ENCODE measurements at regions not wholly inside any gene's neighbourhood (a gene's known extent, or its start where the extent isn't known, plus 50 kb on each side); places are given as distances from the start of the nearest gene placed in this dataset.
"Not testable (repeated sequence)": the region's sequence is repeated elsewhere in the genome, so short reads cannot be mapped to it uniquely, and the experiment has no call there.

DNA sequence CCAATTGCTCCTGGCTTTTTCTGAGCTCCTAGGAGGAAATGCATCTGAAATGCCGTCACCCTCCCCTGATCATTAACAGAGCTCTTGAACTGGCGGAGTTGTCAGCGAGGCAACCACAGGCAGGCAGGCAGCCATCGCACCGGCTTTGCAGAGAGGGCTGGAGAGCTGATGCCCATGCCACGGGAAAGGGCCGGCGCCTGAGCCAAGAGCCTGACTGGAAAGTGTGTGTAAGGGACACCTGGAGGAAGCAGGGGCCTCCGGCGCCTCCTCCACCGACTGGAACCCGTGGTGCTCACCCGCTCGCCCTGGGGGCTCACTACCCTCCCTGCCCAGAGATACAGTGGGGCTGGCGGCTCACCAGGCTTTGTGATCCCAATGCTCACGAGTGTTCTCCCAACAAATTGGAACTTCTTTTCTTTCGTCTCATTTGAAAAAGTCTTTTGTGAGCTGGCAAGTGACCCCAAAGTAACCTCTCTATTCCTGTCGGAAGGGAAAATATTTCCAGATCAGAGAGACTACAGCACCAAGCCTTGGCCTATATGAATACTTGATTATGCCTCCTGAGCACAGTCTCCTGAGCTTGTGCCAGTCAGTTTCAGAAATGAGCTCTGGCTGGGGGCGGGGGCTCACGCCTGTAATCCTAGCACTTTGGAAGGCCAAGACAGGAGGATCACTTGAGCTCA, 97.7 kb upstream of the SLC25A33 start:
- DNase-seq (ENCODE audit: low read depth in 2 of 2): peak; percentile 27 to 90

- DNase-seq (ENCODE audit: low read depth in 2 of 2): no peak
These were observed 96.9 kb upstream of the SLC25A33 start for GRCh38 chr1:9442278-9442846.

GRCh38 chr1:9442986-9443385, 96.3 kb upstream of the SLC25A33 start:
- no peak for DNase-seq (ENCODE audit: low read depth in 2 of 2)

DNA sequence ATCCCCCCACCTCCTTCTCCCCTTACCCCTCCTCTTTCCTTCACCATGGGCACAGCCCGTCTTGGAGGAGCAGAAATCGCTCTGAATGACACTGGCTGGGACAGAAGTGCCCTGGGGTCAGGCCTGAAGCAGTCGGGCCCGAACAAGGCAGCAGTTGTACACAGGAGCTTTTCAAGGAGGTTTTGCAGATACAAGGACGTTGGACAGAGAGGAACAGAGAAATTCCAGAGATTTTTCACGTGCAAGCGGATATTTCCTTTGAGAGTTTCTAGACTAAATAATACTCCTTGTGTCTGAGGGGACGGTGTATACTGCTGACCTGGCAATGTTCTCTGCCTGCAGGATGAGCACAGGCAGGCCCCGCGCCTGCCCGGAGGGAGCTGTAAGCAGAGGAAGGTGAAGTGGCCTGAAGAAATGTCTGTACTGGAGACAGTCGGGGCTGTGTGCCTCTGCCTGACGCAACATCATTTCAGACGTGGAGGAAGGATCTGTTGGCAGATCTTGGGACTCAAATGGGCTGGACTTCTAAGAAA, 95.3 kb upstream of the SLC25A33 start:
- no peak for DNase-seq (ENCODE audit: low read depth in 2 of 2)

- no peak for DNase-seq (ENCODE audit: low read depth in 2 of 2)
These were observed 94.7 kb upstream of the SLC25A33 start for GRCh38 chr1:9444532-9444931.

DNA sequence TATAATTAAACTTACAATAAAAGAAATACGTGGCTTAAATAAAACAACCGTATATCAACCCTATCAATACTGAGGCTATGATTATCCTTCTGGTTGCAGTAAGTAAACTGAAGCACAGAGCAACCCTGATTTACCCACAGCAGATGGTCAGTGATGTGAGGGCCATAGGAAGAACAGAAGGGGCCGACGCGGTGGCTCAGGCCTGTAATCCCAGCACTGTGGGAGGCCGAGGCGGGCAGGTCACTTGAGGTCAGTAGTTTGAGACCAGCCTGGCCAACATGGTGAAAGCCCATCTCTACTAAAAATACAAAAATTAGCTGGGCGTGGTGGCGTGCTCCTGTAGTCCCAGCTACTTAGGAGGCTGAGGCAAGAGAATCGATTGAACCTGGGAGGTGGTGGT, 94.2 kb upstream of the SLC25A33 start:
- not testable (repeated sequence) for DNase-seq (ENCODE audit: low read depth in 2 of 2)

DNA sequence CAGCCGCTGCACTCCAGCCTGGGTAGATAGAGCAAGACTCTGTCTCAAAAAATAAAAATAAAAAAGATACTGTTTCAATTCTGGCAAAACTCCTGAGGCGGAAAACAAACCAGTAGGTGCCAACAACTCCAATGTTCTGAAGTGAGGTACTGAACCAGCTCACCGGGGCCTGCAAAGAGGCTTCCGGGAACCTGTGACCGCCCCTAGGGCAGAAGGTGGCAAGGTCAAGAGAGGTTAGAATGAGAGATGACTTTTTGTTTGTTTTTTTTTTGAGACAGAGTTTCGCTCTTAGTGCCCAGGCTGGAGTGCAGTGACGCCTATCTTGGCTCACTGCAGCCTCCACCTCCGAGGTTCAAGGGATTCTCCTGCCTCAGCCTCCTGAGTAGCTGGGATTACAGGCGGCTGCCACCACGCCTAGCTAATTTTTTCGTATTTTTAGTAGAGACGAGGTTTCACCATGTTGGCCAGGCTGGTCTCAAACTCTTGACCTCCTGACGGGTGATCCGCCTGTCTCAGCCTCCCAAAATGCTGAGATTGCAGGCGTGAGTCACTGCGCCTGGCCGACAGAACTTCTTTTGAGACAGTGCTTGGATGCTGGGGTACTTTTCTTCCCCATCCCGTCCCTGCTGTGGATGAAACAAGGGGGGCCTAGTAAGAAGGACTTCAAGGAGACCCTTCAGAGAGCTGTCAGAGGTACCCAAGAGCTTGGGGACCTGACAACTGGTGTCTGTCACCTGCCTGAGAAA, 91.9 kb upstream of the SLC25A33 start:
- no peak for DNase-seq (ENCODE audit: low read depth in 2 of 2)

GRCh38 chr1:9448132-9449109, 90.8 kb upstream of the SLC25A33 start:
- DNase-seq (ENCODE audit: low read depth in 2 of 2): no peak

DNA sequence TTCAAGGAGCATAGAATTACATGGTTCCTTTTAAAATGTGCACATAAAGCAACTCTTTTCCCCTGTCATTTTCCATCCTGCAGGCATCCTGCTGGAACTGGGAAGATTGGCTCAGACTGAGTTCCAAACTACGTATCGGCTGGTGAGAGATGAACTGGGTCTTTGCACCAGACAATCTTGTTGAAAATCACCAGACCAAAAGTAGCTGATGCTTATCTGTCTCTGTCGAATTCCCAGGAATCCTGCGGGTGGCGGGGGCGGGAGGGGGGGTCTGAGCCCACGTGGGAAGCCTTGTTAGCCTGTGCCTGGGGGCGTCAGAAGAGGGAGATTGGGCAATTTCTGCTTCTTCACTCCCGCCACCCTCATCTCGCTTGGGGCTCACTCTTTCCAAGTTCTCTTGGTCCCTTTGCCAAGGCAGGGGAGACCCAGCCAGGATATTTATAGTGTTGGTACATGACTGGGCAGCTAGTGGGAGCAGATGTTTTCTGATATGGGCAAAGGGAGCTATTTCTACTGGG, 90.1 kb upstream of the SLC25A33 start:
- no peak for DNase-seq (ENCODE audit: low read depth in 2 of 2)

DNA sequence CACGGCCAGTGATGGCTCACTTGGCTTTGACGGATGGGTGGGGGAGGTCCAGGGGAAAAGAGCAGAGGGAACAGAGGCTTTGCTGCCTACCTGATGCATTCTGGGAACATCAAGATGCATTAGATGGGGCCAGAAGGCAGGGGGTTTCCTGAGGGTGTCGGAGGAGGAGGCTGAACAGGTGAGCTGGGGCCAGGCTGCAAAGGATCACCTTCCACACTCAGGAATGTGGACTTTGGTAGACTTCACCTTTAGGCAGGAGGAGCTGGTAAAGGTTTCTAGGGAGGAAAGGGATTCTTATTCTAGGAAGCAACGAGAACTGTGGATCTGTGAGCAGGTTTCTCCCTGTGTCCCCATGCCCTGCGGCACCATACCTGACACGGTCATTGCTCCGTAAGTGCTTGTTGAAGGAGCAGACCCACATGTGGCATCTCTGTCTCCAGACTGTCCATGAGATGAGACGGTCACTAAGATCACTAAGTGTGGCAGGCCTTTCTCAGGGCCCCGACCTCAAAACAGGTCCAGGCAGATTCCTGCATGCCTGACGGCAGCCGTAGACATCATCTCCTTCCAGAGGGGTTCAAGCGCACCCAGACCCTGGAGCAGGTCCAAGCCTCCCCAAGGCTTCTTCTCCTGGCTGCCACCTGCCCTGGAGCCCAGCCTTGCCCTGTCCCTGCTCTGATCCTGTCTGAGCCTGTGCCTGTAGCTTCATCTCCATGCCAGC, 89.1 kb upstream of the SLC25A33 start:
- DNase-seq (ENCODE audit: low read depth in 2 of 2): no peak

GRCh38 chr1:9451081-9451480, 88.2 kb upstream of the SLC25A33 start:
- DNase-seq (ENCODE audit: low read depth in 2 of 2): no peak

DNA sequence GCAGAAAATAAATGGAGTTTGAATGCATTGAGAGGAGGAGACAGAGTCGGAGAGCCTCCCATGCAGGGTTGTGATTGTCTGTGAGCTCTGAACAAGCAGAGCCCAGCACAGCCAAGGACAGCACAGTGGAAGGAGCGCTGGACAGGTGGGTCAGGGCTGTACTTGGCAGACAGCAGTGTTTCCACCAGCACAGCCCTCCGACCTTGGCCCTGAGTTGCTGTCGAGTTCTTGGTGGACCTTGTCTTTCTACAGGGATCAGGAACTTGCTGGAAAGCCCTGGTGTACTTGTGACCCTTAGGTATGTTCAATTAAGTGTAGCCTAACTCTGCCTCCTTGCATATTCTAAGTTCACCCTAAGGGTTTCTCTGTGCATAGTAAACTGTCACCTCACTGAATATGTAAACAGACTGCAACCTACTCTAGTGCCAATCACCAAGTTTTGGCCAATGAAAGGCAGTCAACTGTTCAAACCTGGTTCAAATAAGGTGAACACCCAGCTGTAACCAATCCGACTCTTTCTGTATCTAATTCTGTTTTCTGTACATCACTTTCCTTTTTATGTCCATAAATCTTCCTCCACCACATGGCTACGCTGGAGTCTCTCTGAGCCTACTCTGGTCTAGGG, 86.6 kb upstream of the SLC25A33 start:
- no peak for DNase-seq (ENCODE audit: low read depth in 2 of 2)

- no peak for DNase-seq (ENCODE audit: low read depth in 2 of 2)
These were observed 85.9 kb upstream of the SLC25A33 start for GRCh38 chr1:9453375-9453774.

- no peak for DNase-seq (ENCODE audit: low read depth in 2 of 2)
These were observed 85.4 kb upstream of the SLC25A33 start for GRCh38 chr1:9453779-9454418.

DNA sequence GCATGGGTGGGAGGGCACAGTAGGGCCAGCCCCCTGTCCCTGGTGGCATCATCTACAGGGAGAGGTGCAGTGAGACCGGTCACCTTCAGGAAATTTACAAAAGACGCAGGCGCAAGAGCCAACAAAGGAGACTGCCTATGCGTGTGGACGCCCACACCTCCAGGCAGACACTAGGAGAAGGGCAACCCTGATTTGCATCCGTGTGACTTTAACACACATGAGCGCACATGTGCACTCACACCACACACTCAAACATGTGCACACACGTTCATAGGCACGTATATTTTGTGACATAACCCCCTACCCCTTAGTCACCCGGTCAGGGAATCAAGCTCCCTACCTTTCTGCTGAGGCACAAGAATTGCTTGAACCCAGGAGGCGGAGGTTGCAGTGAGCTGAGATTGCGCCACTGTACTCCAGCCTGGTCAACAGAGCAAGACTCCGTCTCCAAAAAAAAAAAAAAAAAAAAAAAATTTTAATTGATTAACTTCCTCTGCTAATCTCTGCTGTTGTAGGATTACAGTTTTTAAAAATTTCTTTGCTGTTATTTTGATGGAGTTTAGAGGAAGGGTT, 84.7 kb upstream of the SLC25A33 start:
- DNase-seq (ENCODE audit: low read depth in 2 of 2): no peak

- peak; percentile 41 to 81 for DNase-seq (ENCODE audit: low read depth in 2 of 2)
These were observed 83.6 kb upstream of the SLC25A33 start for GRCh38 chr1:9455487-9456234.

DNA sequence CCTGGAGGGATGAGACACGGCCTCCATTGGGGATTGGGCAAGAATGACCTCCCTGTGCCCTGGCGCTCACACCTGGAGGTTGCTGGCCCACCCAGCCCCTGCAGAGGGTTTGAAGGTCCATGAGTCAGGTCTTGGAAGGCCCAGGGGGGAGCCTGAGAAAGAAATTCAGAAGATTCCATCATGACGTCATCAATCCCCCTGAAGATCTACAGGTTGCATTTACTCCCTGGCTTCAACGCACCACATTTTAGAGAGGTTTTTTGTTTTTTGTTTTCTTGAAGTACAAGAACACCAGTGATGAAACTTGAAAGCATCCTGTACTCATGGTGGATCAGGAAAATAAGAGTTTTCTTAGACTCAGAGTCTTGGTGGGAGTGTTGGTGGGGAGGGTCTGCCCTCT, 82.4 kb upstream of the SLC25A33 start:
- no peak for DNase-seq (ENCODE audit: low read depth in 2 of 2)

DNA sequence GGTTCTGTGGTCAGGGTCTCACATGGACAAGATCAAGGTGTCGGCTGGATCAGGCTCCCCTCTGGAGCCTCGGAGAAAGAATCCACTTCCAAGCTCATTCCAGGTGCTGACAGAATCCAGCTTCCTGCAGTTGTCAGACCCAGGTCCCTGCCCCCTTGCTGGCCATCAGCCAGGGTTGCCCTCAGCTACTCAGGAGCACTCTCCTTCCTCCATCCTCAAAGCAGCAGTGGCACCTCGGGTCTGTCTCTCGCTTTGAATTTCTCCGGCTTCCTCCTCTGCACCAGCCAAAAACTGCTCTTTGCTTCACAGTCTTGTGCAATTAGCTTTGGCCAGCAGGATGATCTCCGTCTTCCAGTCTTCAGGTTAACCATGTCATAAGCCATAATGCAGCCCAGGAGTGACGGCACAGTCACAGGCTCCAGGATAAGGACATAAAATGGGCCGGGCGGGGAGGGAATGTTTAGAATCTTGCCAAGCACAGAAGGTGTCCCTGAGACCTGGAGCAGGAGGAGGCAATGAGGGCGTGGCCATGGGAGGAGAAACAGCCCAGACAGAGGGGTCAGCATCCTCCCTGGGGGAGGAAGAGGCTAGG, 79.4 kb upstream of the SLC25A33 start:
- DNase-seq (ENCODE audit: low read depth in 2 of 2): no peak

All from dermis microvascular lymphatic vessel endothelial cell (primary cell).